ENCODE measurements at regions not wholly inside any gene's neighbourhood (a gene's known extent, or its start where the extent isn't known, plus 50 kb on each side); places are given as distances from the start of the nearest gene placed in this dataset.

- ATAC-seq (ENCODE audit: low read depth), result no peak
Observed at GRCh38 chr9:113771199-113771598, 104.9 kb upstream of the ZNF618 start.

GRCh38 chr9:113772121-113772810 is 103.8 kb upstream of the ZNF618 start:
- no peak for ATAC-seq (ENCODE audit: low read depth)
- Histone ChIP-seq H3K36me3 (ENCODE audit: low read depth) (no peaks in the 10 kb centered on the region), H3K27ac (ENCODE audit: poor library complexity, severe bottlenecking) (no peak overlapping the region), H3K27me3 (ENCODE audit: insufficient read depth, poor library complexity, severe bottlenecking) (peaks cover 4% of the 10 kb centered on the region), H3K9me3 (ENCODE audit: severe bottlenecking) (peaks cover 2% of the 10 kb centered on the region), H3K4me1 (ENCODE audit: insufficient read depth, poor library complexity, severe bottlenecking) (no peaks in the 10 kb centered on the region), H3K4me3 (ENCODE audit: severe bottlenecking) (no peak overlapping the region)
- no peak for DNase-seq (ENCODE audit: low spot score)
- TF ChIP-seq CTCF (IDR thresholded peaks at IDR 0.05; ENCODE audit: poor library complexity, severe bottlenecking), result no peak

More at GRCh38 chr9:113771199-113771598, 104.9 kb upstream of the ZNF618 start:
- TF ChIP-seq CTCF (IDR thresholded peaks at IDR 0.05; ENCODE audit: poor library complexity, severe bottlenecking), result no peak
- Histone ChIP-seq H3K4me1 (ENCODE audit: insufficient read depth, poor library complexity, severe bottlenecking) (no peaks in the 10 kb centered on the region), H3K4me3 (ENCODE audit: severe bottlenecking) (no peak overlapping the region), H3K27me3 (ENCODE audit: insufficient read depth, poor library complexity, severe bottlenecking) (peaks cover 4% of the 10 kb centered on the region), H3K36me3 (ENCODE audit: low read depth) (no peaks in the 10 kb centered on the region), H3K27ac (ENCODE audit: poor library complexity, severe bottlenecking) (no peak overlapping the region), H3K9me3 (ENCODE audit: severe bottlenecking) (peaks cover 2% of the 10 kb centered on the region)
- no peak for DNase-seq (ENCODE audit: low spot score)

- no peak for TF ChIP-seq CTCF (IDR thresholded peaks at IDR 0.05; ENCODE audit: poor library complexity, severe bottlenecking)
- H3K9me3 ChIP-seq (ENCODE audit: severe bottlenecking), result peaks cover 2% of the 10 kb centered on the region
- no peaks in the 10 kb centered on the region for H3K4me1 ChIP-seq (ENCODE audit: insufficient read depth, poor library complexity, severe bottlenecking)
- ATAC-seq (ENCODE audit: low read depth) (no peak), DNase-seq (ENCODE audit: low spot score) (no peak)
- no peak overlapping the region for H3K4me3 ChIP-seq (ENCODE audit: severe bottlenecking)
- H3K36me3 ChIP-seq (ENCODE audit: low read depth), result no peaks in the 10 kb centered on the region
- H3K27me3 ChIP-seq (ENCODE audit: insufficient read depth, poor library complexity, severe bottlenecking), result peaks cover 4% of the 10 kb centered on the region
- H3K27ac ChIP-seq (ENCODE audit: poor library complexity, severe bottlenecking), result no peak overlapping the region
Observed at GRCh38 chr9:113774963-113775362, 101.1 kb upstream of the ZNF618 start.

GRCh38 chr9:113775749-113776148 is 100.4 kb upstream of the ZNF618 start:
- H3K9me3 ChIP-seq (ENCODE audit: severe bottlenecking), result peaks cover 2% of the 10 kb centered on the region
- no peak for DNase-seq (ENCODE audit: low spot score)
- peaks cover 4% of the 10 kb centered on the region for H3K27me3 ChIP-seq (ENCODE audit: insufficient read depth, poor library complexity, severe bottlenecking)
- no peaks in the 10 kb centered on the region for H3K4me1 ChIP-seq (ENCODE audit: insufficient read depth, poor library complexity, severe bottlenecking)
- H3K27ac ChIP-seq (ENCODE audit: poor library complexity, severe bottlenecking), result no peak overlapping the region
- no peak for ATAC-seq (ENCODE audit: low read depth)
- H3K4me3 ChIP-seq (ENCODE audit: severe bottlenecking), result no peak overlapping the region
- no peak for TF ChIP-seq CTCF (IDR thresholded peaks at IDR 0.05; ENCODE audit: poor library complexity, severe bottlenecking)
- H3K36me3 ChIP-seq (ENCODE audit: low read depth), result no peaks in the 10 kb centered on the region

- Histone ChIP-seq H3K4me3 (ENCODE audit: severe bottlenecking) (no peak overlapping the region), H3K27me3 (ENCODE audit: insufficient read depth, poor library complexity, severe bottlenecking) (peaks cover 4% of the 10 kb centered on the region), H3K36me3 (ENCODE audit: low read depth) (no peaks in the 10 kb centered on the region), H3K27ac (ENCODE audit: poor library complexity, severe bottlenecking) (no peak overlapping the region), H3K4me1 (ENCODE audit: insufficient read depth, poor library complexity, severe bottlenecking) (no peaks in the 10 kb centered on the region), H3K9me3 (ENCODE audit: severe bottlenecking) (peaks cover 2% of the 10 kb centered on the region)
- no peak for ATAC-seq (ENCODE audit: low read depth)
- TF ChIP-seq CTCF (IDR thresholded peaks at IDR 0.05; ENCODE audit: poor library complexity, severe bottlenecking), result no peak
- DNase-seq (ENCODE audit: low spot score), result no peak
Observed at GRCh38 chr9:113776194-113776593, 99.9 kb upstream of the ZNF618 start.
